ENCODE measurements at regions not wholly inside any gene's neighbourhood (a gene's known extent, or its start where the extent isn't known, plus 50 kb on each side); places are given as distances from the start of the nearest gene placed in this dataset.

- TF ChIP-seq POLR2A (IDR thresholded peaks at IDR 0.05; ENCODE audit: low read depth, low read length): no peak
- no peak for TF ChIP-seq CTCF (IDR thresholded peaks at IDR 0.05; ENCODE audit: extremely low read depth in 1 of 2, insufficient read depth in 1 of 2, low read depth in 1 of 2, low read length in 2 of 2)
- TF ChIP-seq, protein P1, sequence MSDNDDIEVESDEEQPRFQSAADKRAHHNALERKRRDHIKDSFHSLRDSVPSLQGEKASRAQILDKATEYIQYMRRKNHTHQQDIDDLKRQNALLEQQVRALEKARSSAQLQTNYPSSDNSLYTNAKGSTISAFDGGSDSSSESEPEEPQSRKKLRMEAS (IDR thresholded peaks at IDR 0.05; ENCODE audit: insufficient read depth, insufficient read length): no peak
- no peak for TF ChIP-seq GATA2 (IDR thresholded peaks at IDR 0.05; ENCODE audit: insufficient read depth, insufficient read length, low read depth, low read length)
- TF ChIP-seq POLR2AphosphoS5 (IDR thresholded peaks at IDR 0.05; ENCODE audit: insufficient read depth, low read depth, low read length): no peak
- no peak for TF ChIP-seq EZH2 (IDR thresholded peaks at IDR 0.05; ENCODE audit: borderline replicate concordance, low read depth, low read length, severe bottlenecking)
Measured at GRCh38 chr13:107395927-107396662, 819.2 kb downstream of the LIG4 start.
